ENCODE measurements at regions not wholly inside any gene's neighbourhood (a gene's known extent, or its start where the extent isn't known, plus 50 kb on each side); places are given as distances from the start of the nearest gene placed in this dataset.

GRCh38 chr1:38272515-38272914 lies 225.9 kb upstream of the POU3F1 start:
- no peak for TF ChIP-seq CTCF (IDR thresholded peaks at IDR 0.05)
- TF ChIP-seq POLR2A (IDR thresholded peaks at IDR 0.05): no peak
